ENCODE measurements at regions not wholly inside any gene's neighbourhood (a gene's known extent, or its start where the extent isn't known, plus 50 kb on each side); places are given as distances from the start of the nearest gene placed in this dataset.
"Not testable (repeated sequence)": the region's sequence is repeated elsewhere in the genome, so short reads cannot be mapped to it uniquely, and the experiment has no call there.

DNA sequence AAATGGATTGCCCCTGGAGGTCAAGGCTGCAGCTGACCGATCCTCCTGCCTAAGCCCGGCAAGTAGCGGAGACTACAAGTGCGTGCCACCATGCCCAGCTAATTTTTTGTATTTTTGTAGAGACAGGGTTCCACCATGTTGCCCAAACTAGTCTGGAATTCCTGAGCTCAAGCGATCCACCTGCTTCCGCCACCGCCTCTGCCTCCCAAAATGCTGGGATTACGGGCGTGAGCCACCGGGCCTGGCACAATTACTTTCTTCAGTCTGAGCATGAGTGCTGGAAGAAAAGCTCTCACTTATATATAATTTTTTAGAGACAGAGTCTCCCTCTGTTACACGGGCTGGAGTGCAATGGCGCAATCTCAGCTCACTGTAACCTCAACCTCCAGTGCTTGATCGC lies 307.4 kb downstream of the ZNF37A start:
- TF ChIP-seq POLR2A, POLR2AphosphoS5 (IDR thresholded peaks at IDR 0.05): not testable (repeated sequence)
- TF ChIP-seq, protein P1, sequence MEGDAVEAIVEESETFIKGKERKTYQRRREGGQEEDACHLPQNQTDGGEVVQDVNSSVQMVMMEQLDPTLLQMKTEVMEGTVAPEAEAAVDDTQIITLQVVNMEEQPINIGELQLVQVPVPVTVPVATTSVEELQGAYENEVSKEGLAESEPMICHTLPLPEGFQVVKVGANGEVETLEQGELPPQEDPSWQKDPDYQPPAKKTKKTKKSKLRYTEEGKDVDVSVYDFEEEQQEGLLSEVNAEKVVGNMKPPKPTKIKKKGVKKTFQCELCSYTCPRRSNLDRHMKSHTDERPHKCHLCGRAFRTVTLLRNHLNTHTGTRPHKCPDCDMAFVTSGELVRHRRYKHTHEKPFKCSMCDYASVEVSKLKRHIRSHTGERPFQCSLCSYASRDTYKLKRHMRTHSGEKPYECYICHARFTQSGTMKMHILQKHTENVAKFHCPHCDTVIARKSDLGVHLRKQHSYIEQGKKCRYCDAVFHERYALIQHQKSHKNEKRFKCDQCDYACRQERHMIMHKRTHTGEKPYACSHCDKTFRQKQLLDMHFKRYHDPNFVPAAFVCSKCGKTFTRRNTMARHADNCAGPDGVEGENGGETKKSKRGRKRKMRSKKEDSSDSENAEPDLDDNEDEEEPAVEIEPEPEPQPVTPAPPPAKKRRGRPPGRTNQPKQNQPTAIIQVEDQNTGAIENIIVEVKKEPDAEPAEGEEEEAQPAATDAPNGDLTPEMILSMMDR (IDR thresholded peaks at IDR 0.05), result not testable (repeated sequence)

Measured in gastroesophageal sphincter (tissue), 3 donors.